WTC11 (cell line): ENCODE measurements at regions not wholly inside any gene's neighbourhood (a gene's known extent, or its start where the extent isn't known, plus 50 kb on each side); places are given as distances from the start of the nearest gene placed in this dataset.

Experiments
- ATAC-seq: fragments of 200-7000 bp; cut with Tn5 transposase; 2 replicates; pipeline ENCODE4 v1.10.0; 2021; ENCODE audit warnings: mild to moderate bottlenecking, moderate library complexity
- CTCF ChIA-PET: fragments of 300-600 bp; sonication (Branson Sonifier 250); formaldehyde crosslinking; loops from one replicate; lab custom pipeline; 2021; ENCODE audit warnings: antibody characterized with exemption; lab: Charles Lee
- POLR2A ChIA-PET: fragments of 350-600 bp; sonication (Branson Sonifier 250); formaldehyde crosslinking; loops from one replicate; lab custom pipeline; 2021; ENCODE audit warnings: antibody characterized with exemption; lab: Charles Lee
- DNase-seq: peaks from one replicate; pipeline ENCODE4 v3.0.0; 2021; ENCODE audit warnings: low spot score
- H3K27ac Mint-ChIP-seq: 2 replicates; pipeline ENCODE4 v1.8.0; 2021; ENCODE audit warnings: mixed read lengths
- H3K27me3 Mint-ChIP-seq: 2 replicates; pipeline ENCODE4 v1.8.0; 2021; ENCODE audit warnings: low read depth, mild to moderate bottlenecking, moderate library complexity, mixed read lengths
- H3K36me3 Mint-ChIP-seq: 2 replicates; pipeline ENCODE4 v1.8.0; 2021; ENCODE audit warnings: mixed read lengths
- H3K4me1 Mint-ChIP-seq: 2 replicates; pipeline ENCODE4 v1.8.0; 2022; ENCODE audit warnings: mixed read lengths
- H3K4me3 Mint-ChIP-seq: 2 replicates; pipeline ENCODE4 v1.8.0; 2021; ENCODE audit warnings: mild to moderate bottlenecking, moderate library complexity, mixed read lengths
- H3K9me3 Mint-ChIP-seq: 2 replicates; pipeline ENCODE4 v1.8.0; 2021; ENCODE audit warnings: mixed read lengths
- ARID4B ChIP-seq: sonication (generic); formaldehyde crosslinking; IDR thresholded peaks from 2 replicates; pipeline ENCODE4 v1.8.0; 2023; ENCODE audit warnings: missing genetic modification reagents, mild to moderate bottlenecking, borderline replicate concordance
- ATF2 ChIP-seq: sonication (generic); formaldehyde crosslinking; IDR thresholded peaks from 2 replicates; pipeline ENCODE4 v1.8.1; 2022; ENCODE audit warnings: low read depth, missing genetic modification reagents, borderline replicate concordance
- E2F4 ChIP-seq: sonication (generic); formaldehyde crosslinking; IDR thresholded peaks from 2 replicates; pipeline ENCODE4 v1.8.1; 2022; ENCODE audit warnings: low read depth, mild to moderate bottlenecking, moderate library complexity, missing genetic modification reagents, borderline replicate concordance
- E2F5 ChIP-seq: sonication (generic); formaldehyde crosslinking; IDR thresholded peaks from 2 replicates; pipeline ENCODE4 v1.8.1; 2022; ENCODE audit warnings: mild to moderate bottlenecking, moderate library complexity, missing genetic modification reagents
- ETV6 ChIP-seq: sonication (generic); formaldehyde crosslinking; IDR thresholded peaks from 2 replicates; pipeline ENCODE4 v1.8.1; 2022; ENCODE audit warnings: mild to moderate bottlenecking, missing genetic modification reagents
- FOXP1 ChIP-seq: sonication (generic); formaldehyde crosslinking; IDR thresholded peaks from 2 replicates; pipeline ENCODE4 v1.8.0; 2022; ENCODE audit warnings: missing genetic modification reagents, mild to moderate bottlenecking, moderate library complexity, borderline replicate concordance
- MXD4 ChIP-seq: fragments of 250-450 bp; sonication (Bioruptor Pico); IDR thresholded peaks from 2 replicates; pipeline ENCODE4 v1.8.0; 2021; ENCODE audit warnings: mild to moderate bottlenecking, moderate library complexity, borderline replicate concordance
- RORB ChIP-seq: fragments of 250-450 bp; sonication (Bioruptor Pico); IDR thresholded peaks from 2 replicates; pipeline ENCODE4 v1.9.0; 2021; ENCODE audit warnings: mild to moderate bottlenecking
- SMAD4 ChIP-seq: sonication (generic); formaldehyde crosslinking; IDR thresholded peaks from 2 replicates; pipeline ENCODE4 v1.8.0; 2022; ENCODE audit warnings: mild to moderate bottlenecking, missing genetic modification reagents
- TEAD1 ChIP-seq: sonication (generic); formaldehyde crosslinking; IDR thresholded peaks from 2 replicates; pipeline ENCODE4 v1.8.0; 2022; ENCODE audit warnings: mild to moderate bottlenecking, missing genetic modification reagents
- ZBTB43 ChIP-seq: sonication (generic); formaldehyde crosslinking; IDR thresholded peaks from 2 replicates; pipeline ENCODE4 v1.8.1; 2023; ENCODE audit warnings: mild to moderate bottlenecking, missing genetic modification reagents
- ZNF219 ChIP-seq: sonication (generic); formaldehyde crosslinking; IDR thresholded peaks from 2 replicates; pipeline ENCODE4 v1.8.0; 2023; ENCODE audit warnings: missing genetic modification reagents, mild to moderate bottlenecking, borderline replicate concordance
- ZNF232 ChIP-seq: sonication (generic); formaldehyde crosslinking; IDR thresholded peaks from 2 replicates; pipeline ENCODE4 v1.8.0; 2022; ENCODE audit warnings: mild to moderate bottlenecking, missing genetic modification reagents
- ZNF416 ChIP-seq: fragments of 250-450 bp; sonication (Bioruptor Pico); IDR thresholded peaks from 2 replicates; pipeline ENCODE4 v1.9.0; 2021; ENCODE audit warnings: mild to moderate bottlenecking, inconsistent platforms
- ZNF423 ChIP-seq: fragments of 250-450 bp; sonication (Bioruptor Pico); IDR thresholded peaks from 2 replicates; pipeline ENCODE4 v2.1.2; 2022; ENCODE audit warnings: mild to moderate bottlenecking, moderate library complexity

GRCh38 chr6:105907991-105908390 lies 178.1 kb upstream of the PRDM1 start:
- Mint-ChIP-seq H3K4me1 (no peaks in the 10 kb centered on the region), H3K9me3 (no peaks in the 10 kb centered on the region), H3K27me3 (no peaks in the 10 kb centered on the region), H3K27ac (no peak overlapping the region), H3K4me3 (no peak overlapping the region), H3K36me3 (no peaks in the 10 kb centered on the region)
- DNase-seq (no peak), ATAC-seq (no peak)
- TF ChIP-seq ZBTB43, result no peak
- TF ChIP-seq MXD4 (CRISPR knock-in tag), result no peak
- no peak for TF ChIP-seq E2F4 (CRISPR knock-in tag)
- no peak for TF ChIP-seq ATF2 (CRISPR knock-in tag)
- no peak for TF ChIP-seq ETV6 (CRISPR knock-in tag)
- TF ChIP-seq TEAD1 (CRISPR knock-in tag), result no peak
- ChIA-PET POLR2A (no interaction called here), CTCF (no interaction called here)

- H3K4me3 Mint-ChIP-seq, result no peak overlapping the region
- H3K27me3 Mint-ChIP-seq, result no peaks in the 10 kb centered on the region
- CTCF ChIA-PET, result no interaction called here
- DNase-seq (no peak), ATAC-seq (no peak)
- no peaks in the 10 kb centered on the region for H3K9me3 Mint-ChIP-seq
- H3K27ac Mint-ChIP-seq, result no peak overlapping the region
- no peak for TF ChIP-seq ZNF219 (CRISPR knock-in tag)
- no peak for TF ChIP-seq MXD4 (CRISPR knock-in tag)
- TF ChIP-seq ZNF416 (CRISPR knock-in tag), result no peak
- no peak for TF ChIP-seq ZNF423
- TF ChIP-seq FOXP1, result no peak
- TF ChIP-seq SMAD4 (CRISPR knock-in tag), result no peak
- no peak for TF ChIP-seq RORB
- no peak for TF ChIP-seq ZNF232 (CRISPR knock-in tag)
- TF ChIP-seq ARID4B (CRISPR knock-in tag), result no peak
- no peak for TF ChIP-seq E2F5
- POLR2A ChIA-PET, result no interaction called here
- no peaks in the 10 kb centered on the region for H3K36me3 Mint-ChIP-seq
- no peaks in the 10 kb centered on the region for H3K4me1 Mint-ChIP-seq
Observed at GRCh38 chr6:105907301-105907700, 178.8 kb upstream of the PRDM1 start.
